ENCODE measurements at regions not wholly inside any gene's neighbourhood (a gene's known extent, or its start where the extent isn't known, plus 50 kb on each side); places are given as distances from the start of the nearest gene placed in this dataset.

DNA sequence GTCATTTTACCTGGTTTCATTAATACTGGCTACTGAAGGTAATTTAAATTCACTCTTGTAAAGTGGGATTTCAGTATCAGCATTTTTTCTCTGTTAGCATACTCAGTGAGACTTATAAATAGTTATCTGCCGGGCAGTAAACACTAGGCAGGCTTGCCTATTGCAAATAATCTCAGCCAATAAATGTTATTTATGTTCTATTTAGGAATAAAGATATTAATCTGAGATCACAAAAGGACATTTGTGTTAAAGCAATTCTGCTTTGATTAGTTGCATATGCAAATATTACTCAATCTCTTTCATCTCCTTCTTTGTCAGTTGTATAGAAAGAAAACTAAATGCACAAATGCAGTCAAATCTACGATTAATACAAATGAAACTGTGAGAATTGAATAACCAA, 827.8 kb downstream of the TLE4 start:
- no peak for TF ChIP-seq CTCF (IDR thresholded peaks at IDR 0.05; ENCODE audit: partially characterized antibody, unreplicated experiment)
- no peaks in the 10 kb centered on the region for H3K36me3 Mint-ChIP-seq (ENCODE audit: unreplicated experiment)
- no peak for DNase-seq

GRCh38 chr9:80387828-80388227, 816.1 kb downstream of the TLE4 start:
- no peaks in the 10 kb centered on the region for H3K27me3 Mint-ChIP-seq (ENCODE audit: unreplicated experiment)
- H3K36me3 Mint-ChIP-seq (ENCODE audit: unreplicated experiment): no peaks in the 10 kb centered on the region
- no peak for TF ChIP-seq CTCF (IDR thresholded peaks at IDR 0.05; ENCODE audit: partially characterized antibody, unreplicated experiment)
- H3K9me3 Mint-ChIP-seq (ENCODE audit: unreplicated experiment): peaks cover 2% of the 10 kb centered on the region
- no peak overlapping the region for H3K27ac Mint-ChIP-seq (ENCODE audit: unreplicated experiment)
- H3K4me3 Mint-ChIP-seq (ENCODE audit: unreplicated experiment): no peak overlapping the region
- H3K4me1 Mint-ChIP-seq (ENCODE audit: low read depth, unreplicated experiment): no peaks in the 10 kb centered on the region
- DNase-seq: no peak

More for the DNA sequence above, 827.8 kb downstream of the TLE4 start:
- H3K9me3 Mint-ChIP-seq (ENCODE audit: unreplicated experiment): peaks cover 2% of the 10 kb centered on the region
- H3K27ac Mint-ChIP-seq (ENCODE audit: unreplicated experiment): no peak overlapping the region
- H3K4me3 Mint-ChIP-seq (ENCODE audit: unreplicated experiment): no peak overlapping the region
- peaks cover 3% of the 10 kb centered on the region for H3K4me1 Mint-ChIP-seq (ENCODE audit: low read depth, unreplicated experiment)
- no peaks in the 10 kb centered on the region for H3K27me3 Mint-ChIP-seq (ENCODE audit: unreplicated experiment)

DNA sequence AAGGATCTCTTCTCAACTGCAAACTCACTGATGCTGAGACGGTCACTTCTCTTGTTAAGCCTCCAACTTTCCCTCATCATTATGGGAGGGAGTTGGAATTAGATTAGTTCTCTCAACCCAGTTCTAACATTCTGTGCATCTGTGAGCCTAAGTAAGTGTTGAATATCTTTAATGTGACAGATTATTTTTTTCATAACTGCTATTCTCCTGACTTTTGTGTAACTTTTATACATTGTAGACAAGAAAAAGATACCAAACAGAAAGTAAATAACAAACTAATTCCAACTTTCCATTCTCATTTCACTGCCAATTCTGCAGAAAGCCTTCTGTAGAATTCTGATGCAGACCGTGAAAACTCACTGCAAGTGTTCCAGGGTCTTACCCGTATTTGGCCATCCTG, 813.5 kb downstream of the TLE4 start:
- H3K9me3 Mint-ChIP-seq (ENCODE audit: unreplicated experiment): peaks cover 3% of the 10 kb centered on the region
- H3K4me1 Mint-ChIP-seq (ENCODE audit: low read depth, unreplicated experiment): peaks cover 4% of the 10 kb centered on the region
- H3K36me3 Mint-ChIP-seq (ENCODE audit: unreplicated experiment): no peaks in the 10 kb centered on the region
- no peak overlapping the region for H3K27ac Mint-ChIP-seq (ENCODE audit: unreplicated experiment)
- no peak for DNase-seq
- H3K4me3 Mint-ChIP-seq (ENCODE audit: unreplicated experiment): no peak overlapping the region
- no peaks in the 10 kb centered on the region for H3K27me3 Mint-ChIP-seq (ENCODE audit: unreplicated experiment)
- no peak for TF ChIP-seq CTCF (IDR thresholded peaks at IDR 0.05; ENCODE audit: partially characterized antibody, unreplicated experiment)

DNA sequence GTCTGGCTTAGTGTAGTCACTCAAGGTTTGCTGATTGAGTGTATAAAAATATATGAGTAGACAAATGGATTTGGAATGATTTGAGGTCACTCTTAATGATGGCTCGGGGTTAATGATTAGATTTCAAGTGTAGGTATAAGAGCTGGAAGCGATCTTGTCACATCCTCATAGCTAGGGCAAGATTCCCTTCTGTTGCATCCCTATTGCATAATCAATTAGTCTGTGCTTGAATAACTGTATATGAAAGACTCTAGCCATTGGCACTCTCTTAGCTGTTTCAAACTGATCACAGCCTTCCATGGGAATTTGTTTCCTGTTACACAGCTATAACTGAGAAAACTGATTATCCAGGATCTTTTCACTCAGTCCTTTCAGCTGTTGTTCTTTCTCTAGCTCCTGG, 811.6 kb downstream of the TLE4 start:
- H3K9me3 Mint-ChIP-seq (ENCODE audit: unreplicated experiment): peaks cover 4% of the 10 kb centered on the region
- no peak overlapping the region for H3K27ac Mint-ChIP-seq (ENCODE audit: unreplicated experiment)
- peaks cover 19% of the 10 kb centered on the region for H3K4me1 Mint-ChIP-seq (ENCODE audit: low read depth, unreplicated experiment)
- no peak for DNase-seq
- no peak overlapping the region for H3K4me3 Mint-ChIP-seq (ENCODE audit: unreplicated experiment)
- TF ChIP-seq CTCF (IDR thresholded peaks at IDR 0.05; ENCODE audit: partially characterized antibody, unreplicated experiment): no peak
- H3K27me3 Mint-ChIP-seq (ENCODE audit: unreplicated experiment): no peaks in the 10 kb centered on the region
- no peaks in the 10 kb centered on the region for H3K36me3 Mint-ChIP-seq (ENCODE audit: unreplicated experiment)

- Mint-ChIP-seq H3K36me3 (ENCODE audit: unreplicated experiment) (no peaks in the 10 kb centered on the region), H3K9me3 (ENCODE audit: unreplicated experiment) (peaks cover 4% of the 10 kb centered on the region), H3K27ac (ENCODE audit: unreplicated experiment) (no peak overlapping the region), H3K4me3 (ENCODE audit: unreplicated experiment) (no peak overlapping the region), H3K27me3 (ENCODE audit: unreplicated experiment) (no peaks in the 10 kb centered on the region), H3K4me1 (ENCODE audit: low read depth, unreplicated experiment) (peaks cover 23% of the 10 kb centered on the region)
- TF ChIP-seq CTCF (IDR thresholded peaks at IDR 0.05; ENCODE audit: partially characterized antibody, unreplicated experiment): no peak
- no peak for DNase-seq
Observed at GRCh38 chr9:80382211-80382891, 810.6 kb downstream of the TLE4 start.
